ENCODE measurements at regions not wholly inside any gene's neighbourhood (a gene's known extent, or its start where the extent isn't known, plus 50 kb on each side); places are given as distances from the start of the nearest gene placed in this dataset.

GRCh38 chr10:109778993-109779392 lies 144.3 kb downstream of the XPNPEP1 start:
- no peak for DNase-seq
- ChIA-PET POLR2A (ENCODE audit: unreplicated experiment) (no interaction called here), CTCF (no interaction called here)
- Histone ChIP-seq H2BK5ac (ENCODE audit: low read depth, low read length, poor library complexity, severe bottlenecking) (no peak overlapping the region), H2BK120ac (ENCODE audit: low read depth, low read length) (no peak overlapping the region), H3K18ac (ENCODE audit: low read depth, low read length) (no peak overlapping the region), H2BK20ac (ENCODE audit: low read depth, low read length) (no peak overlapping the region), H3K9me1 (ENCODE audit: insufficient read depth, low read length) (no peaks in the 10 kb centered on the region), H3K27me3 (ENCODE audit: control insufficient read depth, insufficient read depth, low read length) (no peaks in the 10 kb centered on the region), H3K4me2 (ENCODE audit: low read depth, low read length) (no peak overlapping the region), H4K20me1 (ENCODE audit: insufficient read depth, low read length) (no peaks in the 10 kb centered on the region), H3K4me3 (ENCODE audit: insufficient read depth, low read depth, low read length) (no peak overlapping the region), H3K14ac (replicated peaks; ENCODE audit: low read depth, low read length) (no peak overlapping the region), H3K56ac (ENCODE audit: extremely low read depth, insufficient read depth, low read length) (no peak overlapping the region), H3K27ac (ENCODE audit: insufficient read depth, low read length) (no peak overlapping the region), H3K79me1 (ENCODE audit: low read depth in 1 of 2, low read length in 2 of 2) (no peaks in the 10 kb centered on the region), H3K23ac (ENCODE audit: low read depth, low read length) (no peak overlapping the region), H3K4me1 (ENCODE audit: control insufficient read depth, insufficient read depth, low read length) (no peaks in the 10 kb centered on the region), H3K4ac (ENCODE audit: low read depth, low read length) (no peak overlapping the region), H2AK9ac (replicated peaks; ENCODE audit: low read depth, low read length, poor library complexity) (no peak overlapping the region), H4K91ac (ENCODE audit: insufficient read depth, low read depth, low read length) (no peak overlapping the region), H3K9me3 (ENCODE audit: control insufficient read depth, insufficient read depth, low read length) (no peaks in the 10 kb centered on the region), H3K36me3 (ENCODE audit: control insufficient read depth, insufficient read depth, low read length) (no peaks in the 10 kb centered on the region), H4K8ac (ENCODE audit: low read depth in 2 of 2, low read length in 2 of 2) (no peak overlapping the region), H2BK15ac (ENCODE audit: low read depth, low read length) (no peak overlapping the region), H2AFZ (replicated peaks; ENCODE audit: low read length, poor library complexity) (no peak overlapping the region), H3K9ac (ENCODE audit: low read depth, low read length) (no peak overlapping the region), H2AK5ac (ENCODE audit: low read depth, low read length) (no peak overlapping the region), H4K5ac (ENCODE audit: low read depth, low read length) (no peak overlapping the region)
- intact Hi-C loops (cut with micrococcal nuclease) (no loop called here), in situ Hi-C loops (cut with MboI; ENCODE audit: low sequenced_read_pairs) (no loop called here), dilution Hi-C loops (cut with HindIII; ENCODE audit: low sequenced_read_pairs, unreplicated experiment) (no loop called here)
- no CpG with 5 or more reads among the region's 4 CpGs for WGBS, 2 experiments (ENCODE audit: extremely low coverage in 2 of 2, insufficient read length in 1 of 2)
- TF ChIP-seq MAFK (IDR thresholded peaks at IDR 0.05; ENCODE audit: low read depth, low read length) = no peak
- TF ChIP-seq CEBPB (IDR thresholded peaks at IDR 0.05; ENCODE audit: low read depth, low read length) = no peak
- no peak for TF ChIP-seq SMC3 (IDR thresholded peaks at IDR 0.05; ENCODE audit: low read depth, low read length)
- no peak for TF ChIP-seq USF2 (IDR thresholded peaks at IDR 0.05; ENCODE audit: low read depth, low read length)
- ATAC-seq (ENCODE audit: low read depth) = no peak
- BruUV-seq (replicated peaks) = no TSS peak

Data from IMR-90 (cell line).